ENCODE measurements at regions not wholly inside any gene's neighbourhood (a gene's known extent, or its start where the extent isn't known, plus 50 kb on each side); places are given as distances from the start of the nearest gene placed in this dataset.

DNA sequence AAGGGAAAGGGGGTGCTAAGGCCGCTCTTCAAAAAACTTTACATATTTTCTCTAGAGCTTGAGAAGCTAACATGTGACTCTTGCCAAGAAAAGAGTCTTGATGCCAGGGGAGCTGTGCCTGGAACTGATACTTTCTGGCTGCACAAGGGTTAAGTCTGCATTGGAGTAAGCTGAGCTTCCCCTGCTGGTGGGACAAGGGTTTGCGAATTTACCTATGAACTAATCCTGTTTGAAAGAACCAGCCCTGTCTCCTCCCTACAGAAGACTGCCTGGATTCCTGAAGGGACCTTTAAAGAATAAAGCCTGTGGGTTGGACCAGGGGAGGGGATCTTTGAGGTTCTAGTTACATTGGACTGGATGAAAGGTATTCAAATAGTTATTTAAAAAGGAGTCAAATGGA is 58.3 kb upstream of the EPHA3 start:
- ATAC-seq = no peak
- no peak for TF ChIP-seq ZFP30 (CRISPR knock-in tag; IDR thresholded peaks at IDR 0.05)
- TF ChIP-seq ZNF8 (CRISPR knock-in tag; IDR thresholded peaks at IDR 0.05) = no peak
- TF ChIP-seq, protein P1, sequence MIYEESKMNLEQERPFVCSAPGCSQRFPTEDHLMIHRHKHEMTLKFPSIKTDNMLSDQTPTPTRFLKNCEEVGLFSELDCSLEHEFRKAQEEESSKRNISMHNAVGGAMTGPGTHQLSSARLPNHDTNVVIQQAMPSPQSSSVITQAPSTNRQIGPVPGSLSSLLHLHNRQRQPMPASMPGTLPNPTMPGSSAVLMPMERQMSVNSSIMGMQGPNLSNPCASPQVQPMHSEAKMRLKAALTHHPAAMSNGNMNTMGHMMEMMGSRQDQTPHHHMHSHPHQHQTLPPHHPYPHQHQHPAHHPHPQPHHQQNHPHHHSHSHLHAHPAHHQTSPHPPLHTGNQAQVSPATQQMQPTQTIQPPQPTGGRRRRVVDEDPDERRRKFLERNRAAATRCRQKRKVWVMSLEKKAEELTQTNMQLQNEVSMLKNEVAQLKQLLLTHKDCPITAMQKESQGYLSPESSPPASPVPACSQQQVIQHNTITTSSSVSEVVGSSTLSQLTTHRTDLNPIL (CRISPR knock-in tag; IDR thresholded peaks at IDR 0.05; ENCODE audit: low read depth) = no peak
- TF ChIP-seq, protein P2, sequence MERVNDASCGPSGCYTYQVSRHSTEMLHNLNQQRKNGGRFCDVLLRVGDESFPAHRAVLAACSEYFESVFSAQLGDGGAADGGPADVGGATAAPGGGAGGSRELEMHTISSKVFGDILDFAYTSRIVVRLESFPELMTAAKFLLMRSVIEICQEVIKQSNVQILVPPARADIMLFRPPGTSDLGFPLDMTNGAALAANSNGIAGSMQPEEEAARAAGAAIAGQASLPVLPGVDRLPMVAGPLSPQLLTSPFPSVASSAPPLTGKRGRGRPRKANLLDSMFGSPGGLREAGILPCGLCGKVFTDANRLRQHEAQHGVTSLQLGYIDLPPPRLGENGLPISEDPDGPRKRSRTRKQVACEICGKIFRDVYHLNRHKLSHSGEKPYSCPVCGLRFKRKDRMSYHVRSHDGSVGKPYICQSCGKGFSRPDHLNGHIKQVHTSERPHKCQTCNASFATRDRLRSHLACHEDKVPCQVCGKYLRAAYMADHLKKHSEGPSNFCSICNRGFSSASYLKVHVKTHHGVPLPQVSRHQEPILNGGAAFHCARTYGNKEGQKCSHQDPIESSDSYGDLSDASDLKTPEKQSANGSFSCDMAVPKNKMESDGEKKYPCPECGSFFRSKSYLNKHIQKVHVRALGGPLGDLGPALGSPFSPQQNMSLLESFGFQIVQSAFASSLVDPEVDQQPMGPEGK (CRISPR knock-in tag; IDR thresholded peaks at IDR 0.05; ENCODE audit: borderline replicate concordance) = no peak
- no peak for TF ChIP-seq ZNF565 (CRISPR knock-in tag; conservative IDR thresholded peaks at IDR 0.05; ENCODE audit: low read depth)
- no peak for TF ChIP-seq TCF4 (CRISPR knock-in tag; IDR thresholded peaks at IDR 0.05; ENCODE audit: borderline replicate concordance)
- TF ChIP-seq TOX (CRISPR knock-in tag; IDR thresholded peaks at IDR 0.05; ENCODE audit: borderline replicate concordance) = no peak
- no peak for TF ChIP-seq ESRRG (CRISPR knock-in tag; IDR thresholded peaks at IDR 0.05)
- TF ChIP-seq GLIS3 (CRISPR knock-in tag; IDR thresholded peaks at IDR 0.05) = no peak
- TF ChIP-seq ZFP3 (CRISPR knock-in tag; IDR thresholded peaks at IDR 0.05) = no peak

DNA sequence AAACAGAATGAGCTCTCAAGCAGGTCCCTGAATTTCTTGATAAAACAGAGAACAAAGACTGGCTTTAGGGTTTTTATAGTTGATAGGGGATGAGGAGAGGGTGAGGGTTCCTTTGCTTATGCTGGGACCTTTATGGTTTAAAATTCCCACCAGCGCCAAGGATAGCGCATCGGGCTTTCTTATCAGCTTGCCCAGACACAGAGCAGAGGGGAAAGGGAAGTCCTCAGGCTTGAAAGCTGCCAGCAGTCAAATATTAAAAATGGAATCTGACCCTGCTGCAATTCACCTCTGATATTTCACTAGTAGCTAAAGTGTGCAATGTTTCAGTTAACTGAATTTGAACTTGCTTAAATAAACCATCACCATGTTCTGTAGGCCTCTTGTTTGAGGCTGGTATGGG is 55.0 kb upstream of the EPHA3 start:
- TF ChIP-seq, protein P3, sequence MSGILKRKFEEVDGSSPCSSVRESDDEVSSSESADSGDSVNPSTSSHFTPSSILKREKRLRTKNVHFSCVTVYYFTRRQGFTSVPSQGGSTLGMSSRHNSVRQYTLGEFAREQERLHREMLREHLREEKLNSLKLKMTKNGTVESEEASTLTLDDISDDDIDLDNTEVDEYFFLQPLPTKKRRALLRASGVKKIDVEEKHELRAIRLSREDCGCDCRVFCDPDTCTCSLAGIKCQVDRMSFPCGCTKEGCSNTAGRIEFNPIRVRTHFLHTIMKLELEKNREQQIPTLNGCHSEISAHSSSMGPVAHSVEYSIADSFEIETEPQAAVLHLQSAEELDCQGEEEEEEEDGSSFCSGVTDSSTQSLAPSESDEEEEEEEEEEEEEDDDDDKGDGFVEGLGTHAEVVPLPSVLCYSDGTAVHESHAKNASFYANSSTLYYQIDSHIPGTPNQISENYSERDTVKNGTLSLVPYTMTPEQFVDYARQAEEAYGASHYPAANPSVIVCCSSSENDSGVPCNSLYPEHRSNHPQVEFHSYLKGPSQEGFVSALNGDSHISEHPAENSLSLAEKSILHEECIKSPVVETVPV (CRISPR knock-in tag; IDR thresholded peaks at IDR 0.05) = no peak
- no peak for TF ChIP-seq ZFP3 (CRISPR knock-in tag; IDR thresholded peaks at IDR 0.05)
- no peak for TF ChIP-seq PPARA (CRISPR knock-in tag; IDR thresholded peaks at IDR 0.05; ENCODE audit: borderline replicate concordance)
- TF ChIP-seq, protein P4, sequence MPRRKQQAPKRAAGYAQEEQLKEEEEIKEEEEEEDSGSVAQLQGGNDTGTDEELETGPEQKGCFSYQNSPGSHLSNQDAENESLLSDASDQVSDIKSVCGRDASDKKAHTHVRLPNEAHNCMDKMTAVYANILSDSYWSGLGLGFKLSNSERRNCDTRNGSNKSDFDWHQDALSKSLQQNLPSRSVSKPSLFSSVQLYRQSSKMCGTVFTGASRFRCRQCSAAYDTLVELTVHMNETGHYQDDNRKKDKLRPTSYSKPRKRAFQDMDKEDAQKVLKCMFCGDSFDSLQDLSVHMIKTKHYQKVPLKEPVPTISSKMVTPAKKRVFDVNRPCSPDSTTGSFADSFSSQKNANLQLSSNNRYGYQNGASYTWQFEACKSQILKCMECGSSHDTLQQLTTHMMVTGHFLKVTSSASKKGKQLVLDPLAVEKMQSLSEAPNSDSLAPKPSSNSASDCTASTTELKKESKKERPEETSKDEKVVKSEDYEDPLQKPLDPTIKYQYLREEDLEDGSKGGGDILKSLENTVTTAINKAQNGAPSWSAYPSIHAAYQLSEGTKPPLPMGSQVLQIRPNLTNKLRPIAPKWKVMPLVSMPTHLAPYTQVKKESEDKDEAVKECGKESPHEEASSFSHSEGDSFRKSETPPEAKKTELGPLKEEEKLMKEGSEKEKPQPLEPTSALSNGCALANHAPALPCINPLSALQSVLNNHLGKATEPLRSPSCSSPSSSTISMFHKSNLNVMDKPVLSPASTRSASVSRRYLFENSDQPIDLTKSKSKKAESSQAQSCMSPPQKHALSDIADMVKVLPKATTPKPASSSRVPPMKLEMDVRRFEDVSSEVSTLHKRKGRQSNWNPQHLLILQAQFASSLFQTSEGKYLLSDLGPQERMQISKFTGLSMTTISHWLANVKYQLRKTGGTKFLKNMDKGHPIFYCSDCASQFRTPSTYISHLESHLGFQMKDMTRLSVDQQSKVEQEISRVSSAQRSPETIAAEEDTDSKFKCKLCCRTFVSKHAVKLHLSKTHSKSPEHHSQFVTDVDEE (CRISPR knock-in tag; IDR thresholded peaks at IDR 0.05) = no peak
- TF ChIP-seq ZFP30 (CRISPR knock-in tag; IDR thresholded peaks at IDR 0.05) = no peak
- TF ChIP-seq TOX (CRISPR knock-in tag; IDR thresholded peaks at IDR 0.05; ENCODE audit: borderline replicate concordance) = no peak
- TF ChIP-seq OSR1 (CRISPR knock-in tag; IDR thresholded peaks at IDR 0.05) = no peak
- TF ChIP-seq RARB (CRISPR knock-in tag; IDR thresholded peaks at IDR 0.05) = no peak
- no peak for TF ChIP-seq SNAI2 (CRISPR knock-in tag; IDR thresholded peaks at IDR 0.05)
- TF ChIP-seq, protein P1 (CRISPR knock-in tag; IDR thresholded peaks at IDR 0.05; ENCODE audit: low read depth) = no peak
- no peak for TF ChIP-seq ZC3H10 (CRISPR knock-in tag; IDR thresholded peaks at IDR 0.05)
- no peak for TF ChIP-seq BACH2 (CRISPR knock-in tag; IDR thresholded peaks at IDR 0.05; ENCODE audit: borderline replicate concordance)
- TF ChIP-seq ZNF70 (CRISPR knock-in tag; IDR thresholded peaks at IDR 0.05) = no peak
- TF ChIP-seq ARNTL (CRISPR knock-in tag; IDR thresholded peaks at IDR 0.05; ENCODE audit: borderline replicate concordance, low read depth) = no peak
- ATAC-seq = no peak

DNA sequence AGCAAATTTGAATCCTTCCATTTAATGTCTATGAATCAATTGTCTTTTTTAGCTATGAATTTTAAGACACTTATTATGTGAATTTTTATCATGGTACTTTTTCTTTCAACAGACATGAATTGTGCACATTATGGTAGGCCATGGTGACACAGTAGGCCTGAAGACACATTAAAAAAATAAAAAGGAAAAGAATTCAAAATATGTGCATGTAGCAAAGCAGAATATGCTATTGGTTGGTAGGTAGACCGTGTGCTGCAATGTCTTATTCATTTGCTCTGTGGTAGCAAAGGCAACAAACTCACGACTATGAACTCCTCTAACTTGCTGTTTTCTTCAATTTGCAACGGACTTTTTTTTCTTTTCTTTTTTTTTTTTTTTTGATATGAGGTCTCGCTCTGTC is 50.0 kb upstream of the EPHA3 start:
- no peak for ATAC-seq
- no peak for TF ChIP-seq ZFP30 (CRISPR knock-in tag; IDR thresholded peaks at IDR 0.05)

Data from SK-N-SH treated with all-trans-retinoic acid at 6 μM for 48 hours (cell line).